ENCODE measurements at regions not wholly inside any gene's neighbourhood (a gene's known extent, or its start where the extent isn't known, plus 50 kb on each side); places are given as distances from the start of the nearest gene placed in this dataset.
"Not testable (repeated sequence)": the region's sequence is repeated elsewhere in the genome, so short reads cannot be mapped to it uniquely, and the experiment has no call there.

DNA sequence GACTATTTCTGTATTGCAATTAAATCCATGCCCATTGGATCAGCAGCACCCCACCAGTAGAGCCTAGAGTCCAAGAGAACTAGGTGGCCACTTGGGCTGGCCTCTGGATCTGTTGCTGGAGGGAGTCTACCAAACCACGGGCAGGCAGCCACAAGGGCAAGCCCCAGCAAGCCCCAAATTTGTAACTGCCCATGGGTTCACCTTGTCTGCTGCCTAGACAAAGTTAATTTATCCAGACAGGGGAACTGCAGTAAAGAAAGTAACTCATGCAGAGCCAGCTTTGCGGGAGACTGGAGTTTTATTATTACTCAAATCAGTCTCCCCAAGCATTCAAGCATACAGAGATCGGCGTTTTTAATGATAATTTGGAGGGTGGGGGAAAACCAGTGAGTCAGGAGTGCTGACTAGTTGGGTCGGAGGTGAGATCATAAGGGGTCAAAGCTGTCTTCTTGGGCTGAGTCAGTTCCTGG, 74.0 kb upstream of the TERB2 start:
- no peak for TF ChIP-seq TCF7L2 (IDR thresholded peaks at IDR 0.05; ENCODE audit: low read depth, low read length)
- TF ChIP-seq SIN3A (IDR thresholded peaks at IDR 0.05; ENCODE audit: borderline replicate concordance, insufficient read depth, low read depth, low read length) = no peak
- TF ChIP-seq, protein P1, sequence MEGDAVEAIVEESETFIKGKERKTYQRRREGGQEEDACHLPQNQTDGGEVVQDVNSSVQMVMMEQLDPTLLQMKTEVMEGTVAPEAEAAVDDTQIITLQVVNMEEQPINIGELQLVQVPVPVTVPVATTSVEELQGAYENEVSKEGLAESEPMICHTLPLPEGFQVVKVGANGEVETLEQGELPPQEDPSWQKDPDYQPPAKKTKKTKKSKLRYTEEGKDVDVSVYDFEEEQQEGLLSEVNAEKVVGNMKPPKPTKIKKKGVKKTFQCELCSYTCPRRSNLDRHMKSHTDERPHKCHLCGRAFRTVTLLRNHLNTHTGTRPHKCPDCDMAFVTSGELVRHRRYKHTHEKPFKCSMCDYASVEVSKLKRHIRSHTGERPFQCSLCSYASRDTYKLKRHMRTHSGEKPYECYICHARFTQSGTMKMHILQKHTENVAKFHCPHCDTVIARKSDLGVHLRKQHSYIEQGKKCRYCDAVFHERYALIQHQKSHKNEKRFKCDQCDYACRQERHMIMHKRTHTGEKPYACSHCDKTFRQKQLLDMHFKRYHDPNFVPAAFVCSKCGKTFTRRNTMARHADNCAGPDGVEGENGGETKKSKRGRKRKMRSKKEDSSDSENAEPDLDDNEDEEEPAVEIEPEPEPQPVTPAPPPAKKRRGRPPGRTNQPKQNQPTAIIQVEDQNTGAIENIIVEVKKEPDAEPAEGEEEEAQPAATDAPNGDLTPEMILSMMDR (IDR thresholded peaks at IDR 0.05) = no peak
- TF ChIP-seq, protein P2, sequence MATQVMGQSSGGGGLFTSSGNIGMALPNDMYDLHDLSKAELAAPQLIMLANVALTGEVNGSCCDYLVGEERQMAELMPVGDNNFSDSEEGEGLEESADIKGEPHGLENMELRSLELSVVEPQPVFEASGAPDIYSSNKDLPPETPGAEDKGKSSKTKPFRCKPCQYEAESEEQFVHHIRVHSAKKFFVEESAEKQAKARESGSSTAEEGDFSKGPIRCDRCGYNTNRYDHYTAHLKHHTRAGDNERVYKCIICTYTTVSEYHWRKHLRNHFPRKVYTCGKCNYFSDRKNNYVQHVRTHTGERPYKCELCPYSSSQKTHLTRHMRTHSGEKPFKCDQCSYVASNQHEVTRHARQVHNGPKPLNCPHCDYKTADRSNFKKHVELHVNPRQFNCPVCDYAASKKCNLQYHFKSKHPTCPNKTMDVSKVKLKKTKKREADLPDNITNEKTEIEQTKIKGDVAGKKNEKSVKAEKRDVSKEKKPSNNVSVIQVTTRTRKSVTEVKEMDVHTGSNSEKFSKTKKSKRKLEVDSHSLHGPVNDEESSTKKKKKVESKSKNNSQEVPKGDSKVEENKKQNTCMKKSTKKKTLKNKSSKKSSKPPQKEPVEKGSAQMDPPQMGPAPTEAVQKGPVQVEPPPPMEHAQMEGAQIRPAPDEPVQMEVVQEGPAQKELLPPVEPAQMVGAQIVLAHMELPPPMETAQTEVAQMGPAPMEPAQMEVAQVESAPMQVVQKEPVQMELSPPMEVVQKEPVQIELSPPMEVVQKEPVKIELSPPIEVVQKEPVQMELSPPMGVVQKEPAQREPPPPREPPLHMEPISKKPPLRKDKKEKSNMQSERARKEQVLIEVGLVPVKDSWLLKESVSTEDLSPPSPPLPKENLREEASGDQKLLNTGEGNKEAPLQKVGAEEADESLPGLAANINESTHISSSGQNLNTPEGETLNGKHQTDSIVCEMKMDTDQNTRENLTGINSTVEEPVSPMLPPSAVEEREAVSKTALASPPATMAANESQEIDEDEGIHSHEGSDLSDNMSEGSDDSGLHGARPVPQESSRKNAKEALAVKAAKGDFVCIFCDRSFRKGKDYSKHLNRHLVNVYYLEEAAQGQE (IDR thresholded peaks at IDR 0.05; ENCODE audit: insufficient read depth in 1 of 2, low read depth in 2 of 2, low read length in 1 of 2) = no peak
- no peak for TF ChIP-seq POLR2AphosphoS5 (IDR thresholded peaks at IDR 0.05; ENCODE audit: low read depth, low read length)
- ChIA-PET POLR2A (no interaction called here), CTCF (no interaction called here)
- H3K4me3 ChIP-seq (ENCODE audit: low read depth in 2 of 2, low read length in 2 of 2) = no peak overlapping the region
- no peaks in the 10 kb centered on the region for H3K36me3 ChIP-seq (ENCODE audit: control insufficient read depth, insufficient read depth, low read length)
- intact Hi-C loops (cut with micrococcal nuclease; ENCODE audit: unreplicated experiment) (no loop called here), in situ Hi-C loops (cut with HindIII; ENCODE audit: low pct_unique_long_range_greater_than_20kb, low sequenced_read_pairs) (no loop called here)
- no peak for DNase-seq (ENCODE audit: low read depth, low spot score)
- H3K27ac ChIP-seq (ENCODE audit: low read length) = no peak overlapping the region
- no peaks in the 10 kb centered on the region for H3K4me1 ChIP-seq (ENCODE audit: control insufficient read depth, insufficient read depth, low read length)
- no peak for ATAC-seq
- BruUV-seq (replicated peaks) = no TSS peak
- peaks cover 3% of the 10 kb centered on the region for H3K27me3 ChIP-seq (ENCODE audit: control insufficient read depth, insufficient read depth, low read length)
- peaks cover 8% of the 10 kb centered on the region; the same call in 1 of the 2 replicates for H3K9me3 ChIP-seq (ENCODE audit: control insufficient read depth, insufficient read depth, low read depth, low read length)

DNA sequence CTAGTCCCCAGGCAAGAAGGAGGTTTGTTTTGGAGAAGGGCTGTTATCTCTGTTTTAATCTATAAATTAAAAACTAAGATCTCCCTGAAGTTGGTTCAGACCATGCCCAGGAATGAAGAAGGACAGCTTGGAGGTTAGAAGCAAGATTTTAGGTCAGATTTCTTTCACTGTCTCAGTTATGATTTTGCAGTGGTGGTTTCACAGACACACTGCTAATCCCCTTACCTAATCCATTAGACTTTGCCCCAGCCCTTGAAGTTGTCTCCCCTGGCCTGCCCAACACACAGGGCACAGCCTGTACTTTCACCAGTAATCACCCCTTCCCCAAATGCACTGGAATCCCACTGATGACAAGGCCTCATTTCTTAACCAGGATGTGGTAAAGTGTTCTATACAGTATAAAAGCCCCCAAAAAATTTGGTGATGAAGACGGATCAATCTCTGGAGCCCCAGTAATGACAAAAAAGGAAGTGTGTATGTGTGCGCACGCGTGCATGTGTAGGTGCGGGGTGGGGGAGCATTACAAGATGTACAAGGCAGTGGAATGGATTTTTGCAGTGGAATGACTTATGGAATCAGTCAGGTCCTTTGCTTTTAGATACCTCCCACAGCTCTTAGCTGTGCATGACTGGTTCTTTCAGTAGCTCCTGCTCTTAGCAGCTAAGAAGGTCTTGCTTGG, 73.1 kb upstream of the TERB2 start:
- in situ Hi-C loops (cut with HindIII; ENCODE audit: low pct_unique_long_range_greater_than_20kb, low sequenced_read_pairs) = no loop called here
- Histone ChIP-seq H3K27ac (ENCODE audit: low read length) (no peak overlapping the region), H3K9me3 (ENCODE audit: control insufficient read depth, insufficient read depth, low read depth, low read length) (peaks cover 8% of the 10 kb centered on the region; the same call in 1 of the 2 replicates), H3K36me3 (ENCODE audit: control insufficient read depth, insufficient read depth, low read length) (no peaks in the 10 kb centered on the region), H3K4me3 (ENCODE audit: low read depth in 2 of 2, low read length in 2 of 2) (no peak overlapping the region), H3K4me1 (ENCODE audit: control insufficient read depth, insufficient read depth, low read length) (no peaks in the 10 kb centered on the region), H3K27me3 (ENCODE audit: control insufficient read depth, insufficient read depth, low read length) (peaks cover 3% of the 10 kb centered on the region)
- TF ChIP-seq, protein P1 (IDR thresholded peaks at IDR 0.05) = no peak
- TF ChIP-seq TCF7L2 (IDR thresholded peaks at IDR 0.05; ENCODE audit: low read depth, low read length) = no peak
- no peak for TF ChIP-seq SIN3A (IDR thresholded peaks at IDR 0.05; ENCODE audit: borderline replicate concordance, insufficient read depth, low read depth, low read length)
- TF ChIP-seq, protein P2 (IDR thresholded peaks at IDR 0.05; ENCODE audit: insufficient read depth in 1 of 2, low read depth in 2 of 2, low read length in 1 of 2) = no peak
- no peak for TF ChIP-seq POLR2AphosphoS5 (IDR thresholded peaks at IDR 0.05; ENCODE audit: low read depth, low read length)
- ChIA-PET POLR2A (no interaction called here), CTCF (no interaction called here)
- intact Hi-C loops (cut with micrococcal nuclease; ENCODE audit: unreplicated experiment) = no loop called here
- BruUV-seq (replicated peaks) = no TSS peak
- DNase-seq (ENCODE audit: low read depth, low spot score) (no peak), ATAC-seq (no peak)

DNA sequence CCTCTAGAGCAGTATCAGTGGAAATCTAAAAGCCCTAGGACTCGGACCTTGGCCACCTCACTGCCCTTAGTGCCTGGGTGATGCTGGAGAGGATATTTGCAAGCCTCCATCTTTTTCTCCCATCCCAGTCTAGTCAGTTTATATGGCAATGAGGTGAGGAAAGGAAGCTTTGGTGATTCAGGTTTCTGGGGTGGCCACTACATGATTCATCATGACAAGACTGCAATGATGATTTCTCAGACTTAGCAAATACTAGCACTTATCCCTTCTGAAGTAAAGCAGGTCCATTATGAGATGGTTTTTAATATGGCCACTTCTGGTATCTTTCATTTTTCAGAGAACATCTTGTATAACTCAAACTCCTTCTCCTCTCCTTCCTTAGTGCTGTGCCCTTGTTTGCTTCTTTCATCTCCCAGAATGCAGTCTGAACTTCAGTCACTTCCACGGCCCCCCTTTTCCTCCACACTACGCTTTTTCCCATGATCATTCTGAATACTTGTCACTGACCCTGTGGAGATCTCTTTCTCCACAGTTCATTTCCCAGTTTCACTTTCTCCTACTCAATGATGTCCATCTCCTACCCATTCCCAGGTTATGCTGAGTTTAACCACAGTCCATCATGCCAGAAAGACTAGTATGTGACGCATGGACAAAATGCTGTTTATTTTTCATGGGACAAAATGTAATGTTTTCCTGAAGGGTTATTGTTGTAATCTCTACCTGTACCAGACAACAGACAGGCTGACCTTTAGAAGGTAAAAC, 57.4 kb upstream of the TERB2 start:
- H3K27me3 ChIP-seq (ENCODE audit: control insufficient read depth, insufficient read depth, low read length); H3K4me3 ChIP-seq (ENCODE audit: low read depth in 2 of 2, low read length in 2 of 2); H3K4me1 ChIP-seq (ENCODE audit: control insufficient read depth, insufficient read depth, low read length); ATAC-seq; H3K27ac ChIP-seq (ENCODE audit: low read length); BruUV-seq (replicated peaks); POLR2A ChIA-PET; DNase-seq (ENCODE audit: low read depth, low spot score); in situ Hi-C loops (cut with HindIII; ENCODE audit: low pct_unique_long_range_greater_than_20kb, low sequenced_read_pairs); CTCF ChIA-PET; H3K36me3 ChIP-seq (ENCODE audit: control insufficient read depth, insufficient read depth, low read length); H3K9me3 ChIP-seq (ENCODE audit: control insufficient read depth, insufficient read depth, low read depth, low read length); intact Hi-C loops (cut with micrococcal nuclease; ENCODE audit: unreplicated experiment): not testable (repeated sequence)
